ENCODE measurements at regions not wholly inside any gene's neighbourhood (a gene's known extent, or its start where the extent isn't known, plus 50 kb on each side); places are given as distances from the start of the nearest gene placed in this dataset.

GRCh38 chr4:127304356-127304755 is 328.4 kb upstream of the INTU start:
- TF ChIP-seq, protein P1, sequence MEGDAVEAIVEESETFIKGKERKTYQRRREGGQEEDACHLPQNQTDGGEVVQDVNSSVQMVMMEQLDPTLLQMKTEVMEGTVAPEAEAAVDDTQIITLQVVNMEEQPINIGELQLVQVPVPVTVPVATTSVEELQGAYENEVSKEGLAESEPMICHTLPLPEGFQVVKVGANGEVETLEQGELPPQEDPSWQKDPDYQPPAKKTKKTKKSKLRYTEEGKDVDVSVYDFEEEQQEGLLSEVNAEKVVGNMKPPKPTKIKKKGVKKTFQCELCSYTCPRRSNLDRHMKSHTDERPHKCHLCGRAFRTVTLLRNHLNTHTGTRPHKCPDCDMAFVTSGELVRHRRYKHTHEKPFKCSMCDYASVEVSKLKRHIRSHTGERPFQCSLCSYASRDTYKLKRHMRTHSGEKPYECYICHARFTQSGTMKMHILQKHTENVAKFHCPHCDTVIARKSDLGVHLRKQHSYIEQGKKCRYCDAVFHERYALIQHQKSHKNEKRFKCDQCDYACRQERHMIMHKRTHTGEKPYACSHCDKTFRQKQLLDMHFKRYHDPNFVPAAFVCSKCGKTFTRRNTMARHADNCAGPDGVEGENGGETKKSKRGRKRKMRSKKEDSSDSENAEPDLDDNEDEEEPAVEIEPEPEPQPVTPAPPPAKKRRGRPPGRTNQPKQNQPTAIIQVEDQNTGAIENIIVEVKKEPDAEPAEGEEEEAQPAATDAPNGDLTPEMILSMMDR (IDR thresholded peaks at IDR 0.05), result no peak
- TF ChIP-seq POLR2A (IDR thresholded peaks at IDR 0.05) (no peak), EP300 (IDR thresholded peaks at IDR 0.05) (no peak)
